Activated CD8-positive, alpha-beta T cell treated with anti-CD3 and anti-CD28 coated beads for 36 hours (primary cell): ENCODE measurements at regions not wholly inside any gene's neighbourhood (a gene's known extent, or its start where the extent isn't known, plus 50 kb on each side); places are given as distances from the start of the nearest gene placed in this dataset.

ENCODE experiments used
- ATAC-seq: fragments of 200-7000 bp; cut with Tn5 transposase; one replicate; pipeline ENCODE4 v1.10.0; 2021; ENCODE audit warnings: mild to moderate bottlenecking, moderate library complexity
- CTCF ChIA-PET: fragments of 350-600 bp; sonication (Branson Sonifier 250); formaldehyde crosslinking; loops from one replicate; lab custom pipeline; 2021; ENCODE audit warnings: antibody characterized with exemption; lab: Charles Lee
- POLR2A ChIA-PET: fragments of 350-600 bp; sonication (Branson Sonifier 250); formaldehyde crosslinking; loops from one replicate; lab custom pipeline; 2021; ENCODE audit warnings: antibody characterized with exemption; lab: Charles Lee
- DNase-seq: peaks from one replicate; pipeline ENCODE4 v3.0.0-alpha.2; 2020
- H3K27ac Mint-ChIP-seq: one replicate; pipeline ENCODE4 v1.8.0; 2021; ENCODE audit warnings: mild to moderate bottlenecking, mixed read lengths
- H3K27me3 Mint-ChIP-seq: one replicate; pipeline ENCODE4 v1.8.0; 2021; ENCODE audit warnings: mixed read lengths
- H3K36me3 Mint-ChIP-seq: one replicate; pipeline ENCODE4 v1.8.0; 2021; ENCODE audit warnings: low read depth, mixed read lengths
- H3K4me1 Mint-ChIP-seq: one replicate; pipeline ENCODE4 v1.8.0; 2021; ENCODE audit warnings: low read depth, mixed read lengths
- H3K4me3 Mint-ChIP-seq: one replicate; pipeline ENCODE4 v1.8.0; 2021; ENCODE audit warnings: mild to moderate bottlenecking, moderate library complexity, mixed read lengths
- H3K9me3 Mint-ChIP-seq: one replicate; pipeline ENCODE4 v1.8.0; 2021; ENCODE audit warnings: mixed read lengths
- intact Hi-C: fragments of 100-400 bp; cut with micrococcal nuclease; formaldehyde crosslinking; loops from one replicate; pipeline ENCODE4 v1.10.0; 2022
- TF ChIP-seq, protein P1 (sequence below): fragments of 200-600 bp; IDR thresholded peaks from one replicate; pipeline ENCODE4 v1.8.0; 2022; ENCODE audit warnings: antibody characterized with exemption, mild to moderate bottlenecking

DNA sequence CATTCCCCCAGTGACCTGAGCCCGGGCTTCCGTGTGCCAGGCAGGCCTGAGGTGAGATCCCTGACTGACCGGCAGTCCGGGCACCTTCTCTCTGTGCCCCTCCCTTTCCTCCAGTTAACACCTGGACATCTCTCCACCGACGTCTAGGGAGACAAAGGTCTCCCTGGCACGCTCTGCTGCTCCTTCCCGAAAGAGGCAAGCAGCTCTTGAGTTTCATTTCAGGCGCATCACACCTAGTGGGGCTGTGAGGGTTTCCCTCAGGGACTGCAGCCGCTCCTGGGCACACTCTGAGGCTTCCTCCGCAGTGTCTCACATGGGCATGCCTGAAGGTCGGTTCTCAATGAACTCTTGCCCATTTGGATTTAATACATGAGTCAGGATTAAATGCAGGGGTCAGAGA lies 322.7 kb downstream of the CTTN start:
- Mint-ChIP-seq H3K9me3 (no peaks in the 10 kb centered on the region), H3K36me3 (no peaks in the 10 kb centered on the region), H3K27ac (no peak overlapping the region), H3K27me3 (peaks cover 8% of the 10 kb centered on the region), H3K4me3 (no peak overlapping the region), H3K4me1 (no peaks in the 10 kb centered on the region)
- CTCF ChIA-PET = no interaction called here
- no peak for ATAC-seq
- DNase-seq = no peak
- intact Hi-C loops = no loop called here
- POLR2A ChIA-PET = no interaction called here
- TF ChIP-seq, protein P1, sequence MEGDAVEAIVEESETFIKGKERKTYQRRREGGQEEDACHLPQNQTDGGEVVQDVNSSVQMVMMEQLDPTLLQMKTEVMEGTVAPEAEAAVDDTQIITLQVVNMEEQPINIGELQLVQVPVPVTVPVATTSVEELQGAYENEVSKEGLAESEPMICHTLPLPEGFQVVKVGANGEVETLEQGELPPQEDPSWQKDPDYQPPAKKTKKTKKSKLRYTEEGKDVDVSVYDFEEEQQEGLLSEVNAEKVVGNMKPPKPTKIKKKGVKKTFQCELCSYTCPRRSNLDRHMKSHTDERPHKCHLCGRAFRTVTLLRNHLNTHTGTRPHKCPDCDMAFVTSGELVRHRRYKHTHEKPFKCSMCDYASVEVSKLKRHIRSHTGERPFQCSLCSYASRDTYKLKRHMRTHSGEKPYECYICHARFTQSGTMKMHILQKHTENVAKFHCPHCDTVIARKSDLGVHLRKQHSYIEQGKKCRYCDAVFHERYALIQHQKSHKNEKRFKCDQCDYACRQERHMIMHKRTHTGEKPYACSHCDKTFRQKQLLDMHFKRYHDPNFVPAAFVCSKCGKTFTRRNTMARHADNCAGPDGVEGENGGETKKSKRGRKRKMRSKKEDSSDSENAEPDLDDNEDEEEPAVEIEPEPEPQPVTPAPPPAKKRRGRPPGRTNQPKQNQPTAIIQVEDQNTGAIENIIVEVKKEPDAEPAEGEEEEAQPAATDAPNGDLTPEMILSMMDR = no peak

DNA sequence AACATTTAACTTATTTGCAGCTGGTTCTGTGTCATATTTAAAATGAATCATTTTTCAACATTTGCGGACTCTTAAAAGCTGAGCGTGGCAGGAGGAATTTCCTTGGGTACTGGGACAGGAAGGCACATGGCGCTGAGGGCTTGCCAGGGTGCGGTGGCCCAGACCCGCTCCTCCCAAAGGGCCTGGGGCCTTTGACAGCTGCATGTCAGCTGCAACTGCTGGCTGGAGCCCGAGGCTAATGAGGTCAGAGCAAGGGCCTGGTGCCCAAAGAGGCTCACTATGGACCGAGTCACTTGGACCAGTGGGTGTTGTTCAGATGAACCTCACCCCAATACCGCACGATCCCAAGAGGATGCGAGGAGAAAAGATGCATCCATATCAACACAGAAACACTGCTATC lies 326.9 kb downstream of the CTTN start:
- no peaks in the 10 kb centered on the region for H3K4me1 Mint-ChIP-seq
- CTCF ChIA-PET = interaction anchor here (0.8 kb wide), 1 partner anchor 31 kb away, joined by 3 read pairs; no protein-coding TSS in a partner anchor
- no peak overlapping the region for H3K27ac Mint-ChIP-seq
- H3K27me3 Mint-ChIP-seq = peaks cover 3% of the 10 kb centered on the region
- H3K4me3 Mint-ChIP-seq = no peak overlapping the region
- peaks cover 4% of the 10 kb centered on the region for H3K9me3 Mint-ChIP-seq
- no peak for ATAC-seq
- no peaks in the 10 kb centered on the region for H3K36me3 Mint-ChIP-seq
- no peak for DNase-seq
- TF ChIP-seq, protein P1 = no peak
- POLR2A ChIA-PET = no interaction called here
- intact Hi-C loops = no loop called here

DNA sequence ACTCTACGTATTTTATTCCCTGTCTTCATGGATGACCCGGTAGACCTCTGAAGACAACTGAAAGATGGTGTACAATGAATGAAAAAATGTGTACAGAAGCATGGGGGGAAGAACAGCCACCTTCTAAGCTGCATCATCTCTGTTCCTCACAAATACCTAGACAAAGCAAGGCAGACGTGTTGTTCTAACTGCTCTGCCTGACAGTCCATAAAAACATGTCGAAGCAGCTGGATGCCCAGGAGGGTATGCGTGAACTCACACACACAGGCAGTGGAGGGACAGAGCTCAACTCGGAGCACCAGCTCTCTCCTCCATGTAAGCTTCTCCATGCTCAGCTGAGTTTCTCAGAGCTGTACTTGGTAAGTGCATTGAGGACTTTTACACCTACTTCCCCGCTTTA lies 327.4 kb downstream of the CTTN start:
- peaks cover 4% of the 10 kb centered on the region for H3K9me3 Mint-ChIP-seq
- no peak for ATAC-seq
- no peak for DNase-seq
- TF ChIP-seq, protein P1 = no peak
- POLR2A ChIA-PET = no interaction called here
- CTCF ChIA-PET = interaction anchor here (0.8 kb wide), 1 partner anchor 30 kb away, joined by 3 read pairs; no protein-coding TSS in a partner anchor
- H3K27ac Mint-ChIP-seq = no peak overlapping the region
- H3K27me3 Mint-ChIP-seq = peaks cover 3% of the 10 kb centered on the region
- intact Hi-C loops = no loop called here
- no peak overlapping the region for H3K4me3 Mint-ChIP-seq
- no peaks in the 10 kb centered on the region for H3K4me1 Mint-ChIP-seq
- no peaks in the 10 kb centered on the region for H3K36me3 Mint-ChIP-seq

DNA sequence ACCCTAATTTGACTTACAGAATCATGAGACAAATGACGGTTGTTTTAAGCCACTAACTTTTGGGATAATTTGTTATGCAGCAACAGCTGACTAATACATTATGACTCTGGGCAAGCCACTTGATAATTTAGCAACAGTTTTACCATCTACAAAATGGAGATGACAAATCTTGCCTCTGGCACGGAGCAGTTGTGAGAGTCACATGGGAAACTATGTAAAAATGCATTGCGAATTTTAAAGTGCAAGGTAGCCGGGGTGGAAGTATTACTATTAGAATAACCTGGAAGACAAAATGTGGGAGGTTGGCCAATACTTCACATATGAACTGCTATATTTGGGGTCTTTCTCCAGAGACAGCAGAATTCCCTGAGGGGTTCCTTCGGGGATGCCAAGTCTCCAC lies 328.7 kb downstream of the CTTN start:
- Mint-ChIP-seq H3K4me1 (no peaks in the 10 kb centered on the region), H3K4me3 (no peak overlapping the region), H3K27me3 (peaks cover 3% of the 10 kb centered on the region), H3K27ac (no peak overlapping the region), H3K9me3 (peaks cover 4% of the 10 kb centered on the region), H3K36me3 (no peaks in the 10 kb centered on the region)
- DNase-seq (no peak), ATAC-seq (no peak)
- CTCF ChIA-PET = no interaction called here
- POLR2A ChIA-PET = no interaction called here
- TF ChIP-seq, protein P1 = no peak
- intact Hi-C loops = no loop called here

DNA sequence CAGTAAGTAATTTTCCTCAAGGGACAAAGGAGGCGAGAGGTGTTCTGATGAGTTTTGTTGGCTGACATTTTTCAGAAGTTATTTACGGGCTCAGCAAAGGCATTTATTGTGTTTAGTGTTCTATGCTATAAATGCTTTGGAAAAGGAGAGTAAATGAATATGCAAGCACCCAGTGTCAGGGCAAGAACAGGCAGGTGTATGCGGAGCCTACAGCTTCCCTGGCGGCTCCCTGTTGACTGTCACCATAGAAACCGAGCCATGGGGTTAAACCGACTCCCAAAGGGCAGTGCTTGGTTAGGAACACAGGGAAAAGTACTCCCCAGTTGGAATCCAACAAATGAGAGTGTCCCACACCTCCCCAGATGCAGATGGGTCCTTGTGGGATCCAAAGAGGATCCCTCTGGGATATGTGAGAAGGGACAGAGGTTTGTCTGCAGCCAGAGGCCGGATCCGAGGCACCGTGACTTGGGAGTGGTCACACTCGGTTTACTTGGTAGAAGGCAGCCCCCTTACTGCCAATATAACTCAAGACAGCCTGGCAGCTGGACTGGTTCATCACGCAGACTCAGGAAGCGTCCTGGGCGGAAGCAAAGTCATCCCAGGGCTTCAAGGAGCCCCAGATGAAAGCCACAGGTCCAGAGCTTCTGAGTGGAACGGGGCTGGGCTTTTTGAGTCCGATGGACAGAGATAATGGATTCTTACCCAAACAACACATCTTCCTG lies 329.7 kb downstream of the CTTN start:
- Mint-ChIP-seq H3K27ac (no peak overlapping the region), H3K4me3 (no peak overlapping the region), H3K9me3 (peaks cover 4% of the 10 kb centered on the region), H3K4me1 (no peaks in the 10 kb centered on the region), H3K27me3 (peaks cover 3% of the 10 kb centered on the region), H3K36me3 (no peaks in the 10 kb centered on the region)
- intact Hi-C loops = no loop called here
- TF ChIP-seq, protein P1 = no peak
- ATAC-seq (no peak), DNase-seq (no peak)
- ChIA-PET CTCF (no interaction called here), POLR2A (no interaction called here)
